ENCODE measurements at regions not wholly inside any gene's neighbourhood (a gene's known extent, or its start where the extent isn't known, plus 50 kb on each side); places are given as distances from the start of the nearest gene placed in this dataset.
A peak's percentile ranks its signal among the peaks of the same experiment; 100 is the strongest.

- TF ChIP-seq NR2F6 (IDR thresholded peaks at IDR 0.05) (no peak), NR2F6 (CRISPR knock-in tag; IDR thresholded peaks at IDR 0.05) (no peak), ZSCAN31 (CRISPR knock-in tag; IDR thresholded peaks at IDR 0.05; ENCODE audit: low read depth) (no peak), HMGXB4 (CRISPR knock-in tag; IDR thresholded peaks at IDR 0.05; ENCODE audit: borderline replicate concordance in 1 of 2, low read depth in 1 of 2) (no peak), RFX3 (CRISPR knock-in tag; IDR thresholded peaks at IDR 0.05) (no peak)
- TF ChIP-seq, protein P1, sequence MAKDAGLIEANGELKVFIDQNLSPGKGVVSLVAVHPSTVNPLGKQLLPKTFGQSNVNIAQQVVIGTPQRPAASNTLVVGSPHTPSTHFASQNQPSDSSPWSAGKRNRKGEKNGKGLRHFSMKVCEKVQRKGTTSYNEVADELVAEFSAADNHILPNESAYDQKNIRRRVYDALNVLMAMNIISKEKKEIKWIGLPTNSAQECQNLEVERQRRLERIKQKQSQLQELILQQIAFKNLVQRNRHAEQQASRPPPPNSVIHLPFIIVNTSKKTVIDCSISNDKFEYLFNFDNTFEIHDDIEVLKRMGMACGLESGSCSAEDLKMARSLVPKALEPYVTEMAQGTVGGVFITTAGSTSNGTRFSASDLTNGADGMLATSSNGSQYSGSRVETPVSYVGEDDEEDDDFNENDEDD (CRISPR knock-in tag; IDR thresholded peaks at IDR 0.05; ENCODE audit: borderline replicate concordance) = no peak
Observed at GRCh38 chr1:94315552-94316116, 78.2 kb upstream of the ARHGAP29 start (continued).

GRCh38 chr1:94314222-94314858, 77.0 kb upstream of the ARHGAP29 start:
- H4K20me1 ChIP-seq (ENCODE audit: insufficient read depth, low read length) = no peaks in the 10 kb centered on the region
- DNase-seq (ENCODE audit: low spot score) (no peak), ATAC-seq (no peak), FAIRE-seq (peak; percentile 57)
- peak overlapping the region; percentile 2 to 44 (median 6); a peak in 4 of 6 replicates for H3K4me3 ChIP-seq (replicated peaks in 1 of 3; ENCODE audit: insufficient read depth in 1 of 3, low read depth in 2 of 3, low read length in 3 of 3)
- no TSS peak for BruUV-seq (replicated peaks)
- H3K9ac ChIP-seq (ENCODE audit: insufficient read depth, low read depth, low read length) = peak overlapping the region; percentile 58
- intact Hi-C loops (cut with micrococcal nuclease; ENCODE audit: unreplicated experiment) = no loop called here
- POLR2A ChIA-PET = interaction anchor here (0.6 kb wide), 1 partner anchor 15 kb away, joined by 3 read pairs; no protein-coding TSS in a partner anchor
- H3K27ac ChIP-seq (ENCODE audit: extremely low read length, insufficient read depth, low read length) = peak overlapping the region; percentile 62
- CTCF ChIA-PET (ENCODE audit: low intra/inter-chr PET ratio, low total read pairs) = no interaction called here
- H3K9me3 ChIP-seq (ENCODE audit: low read length) = no peaks in the 10 kb centered on the region
- H3K4me2 ChIP-seq (ENCODE audit: low read depth, low read length) = peak overlapping the region; percentile 54
- in situ Hi-C loops (cut with HindIII; ENCODE audit: extremely low pct_ligation_motif_present, low pct_unique_long_range_greater_than_20kb) = no loop called here
- no peaks in the 10 kb centered on the region for H3K27me3 ChIP-seq (ENCODE audit: control insufficient read depth in 1 of 2, insufficient read depth in 2 of 2, low read length in 2 of 2)
- H3K79me2 ChIP-seq (ENCODE audit: insufficient read depth, low read length) = no peaks in the 10 kb centered on the region
- H3K4me1 ChIP-seq (ENCODE audit: insufficient read depth, low read length) = peaks cover 93% of the 10 kb centered on the region
- no peaks in the 10 kb centered on the region for H3K36me3 ChIP-seq (replicated peaks in 1 of 2; ENCODE audit: control insufficient read depth in 1 of 2, insufficient read depth in 2 of 2, low read length in 2 of 2)
- 26% methylated on average over 2 of the region's 2 CpGs for WGBS (ENCODE audit: low lambda C conversion rate)
- peak overlapping the region; percentile 54 for H2AFZ ChIP-seq (ENCODE audit: low read length)
- TF ChIP-seq, protein P2, sequence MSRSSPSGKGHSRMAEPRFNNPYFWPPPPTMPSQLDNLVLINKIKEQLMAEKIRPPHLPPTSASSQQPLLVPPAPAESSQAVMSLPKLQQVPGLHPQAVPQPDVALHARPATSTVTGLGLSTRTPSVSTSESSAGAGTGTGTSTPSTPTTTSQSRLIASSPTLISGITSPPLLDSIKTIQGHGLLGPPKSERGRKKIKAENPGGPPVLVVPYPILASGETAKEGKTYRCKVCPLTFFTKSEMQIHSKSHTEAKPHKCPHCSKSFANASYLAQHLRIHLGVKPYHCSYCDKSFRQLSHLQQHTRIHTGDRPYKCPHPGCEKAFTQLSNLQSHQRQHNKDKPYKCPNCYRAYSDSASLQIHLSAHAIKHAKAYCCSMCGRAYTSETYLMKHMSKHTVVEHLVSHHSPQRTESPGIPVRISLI (CRISPR knock-in tag; IDR thresholded peaks at IDR 0.05; ENCODE audit: borderline replicate concordance) = peak; percentile 49; the same call in 1 of the 2 replicates
- no peak for TF ChIP-seq ZNF503 (CRISPR knock-in tag; IDR thresholded peaks at IDR 0.05)
- TF ChIP-seq, protein P3, sequence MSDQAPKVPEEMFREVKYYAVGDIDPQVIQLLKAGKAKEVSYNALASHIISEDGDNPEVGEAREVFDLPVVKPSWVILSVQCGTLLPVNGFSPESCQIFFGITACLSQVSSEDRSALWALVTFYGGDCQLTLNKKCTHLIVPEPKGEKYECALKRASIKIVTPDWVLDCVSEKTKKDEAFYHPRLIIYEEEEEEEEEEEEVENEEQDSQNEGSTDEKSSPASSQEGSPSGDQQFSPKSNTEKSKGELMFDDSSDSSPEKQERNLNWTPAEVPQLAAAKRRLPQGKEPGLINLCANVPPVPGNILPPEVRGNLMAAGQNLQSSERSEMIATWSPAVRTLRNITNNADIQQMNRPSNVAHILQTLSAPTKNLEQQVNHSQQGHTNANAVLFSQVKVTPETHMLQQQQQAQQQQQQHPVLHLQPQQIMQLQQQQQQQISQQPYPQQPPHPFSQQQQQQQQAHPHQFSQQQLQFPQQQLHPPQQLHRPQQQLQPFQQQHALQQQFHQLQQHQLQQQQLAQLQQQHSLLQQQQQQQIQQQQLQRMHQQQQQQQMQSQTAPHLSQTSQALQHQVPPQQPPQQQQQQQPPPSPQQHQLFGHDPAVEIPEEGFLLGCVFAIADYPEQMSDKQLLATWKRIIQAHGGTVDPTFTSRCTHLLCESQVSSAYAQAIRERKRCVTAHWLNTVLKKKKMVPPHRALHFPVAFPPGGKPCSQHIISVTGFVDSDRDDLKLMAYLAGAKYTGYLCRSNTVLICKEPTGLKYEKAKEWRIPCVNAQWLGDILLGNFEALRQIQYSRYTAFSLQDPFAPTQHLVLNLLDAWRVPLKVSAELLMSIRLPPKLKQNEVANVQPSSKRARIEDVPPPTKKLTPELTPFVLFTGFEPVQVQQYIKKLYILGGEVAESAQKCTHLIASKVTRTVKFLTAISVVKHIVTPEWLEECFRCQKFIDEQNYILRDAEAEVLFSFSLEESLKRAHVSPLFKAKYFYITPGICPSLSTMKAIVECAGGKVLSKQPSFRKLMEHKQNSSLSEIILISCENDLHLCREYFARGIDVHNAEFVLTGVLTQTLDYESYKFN (CRISPR knock-in tag; conservative IDR thresholded peaks at IDR 0.05) = 0 out of 2 replicates have a peak, but pooled peaks have one; percentile 26
- TF ChIP-seq TEAD2 (CRISPR knock-in tag; IDR thresholded peaks at IDR 0.05) = no peak

Measured in HepG2 (cell line).